HepG2 (cell line): ENCODE measurements at regions not wholly inside any gene's neighbourhood (a gene's known extent, or its start where the extent isn't known, plus 50 kb on each side); places are given as distances from the start of the nearest gene placed in this dataset.

Source experiments
- small RNA-seq, 3 experiments: library from RNA; depleted of rRNA; stranded (forward); fragments of <200 nt; gene quantifications; one replicate each; pipeline ENCODE3, GENCODE V24; 2012; ENCODE audit warnings: low read depth in 2 of 3, low replicate concordance in 1 of 3; ENCODE audit not compliant: insufficient read length in 3 of 3, insufficient read depth in 2 of 3

Small RNAs in the stretch of these regions (small RNA-seq; reads per million reads assigned to genes)
- gene AC103996.1, result 0 reads per million in 3 experiments
- 0 reads per million in 3 experiments for gene AC112693.2
